ENCODE measurements at regions not wholly inside any gene's neighbourhood (a gene's known extent, or its start where the extent isn't known, plus 50 kb on each side); places are given as distances from the start of the nearest gene placed in this dataset.

DNA sequence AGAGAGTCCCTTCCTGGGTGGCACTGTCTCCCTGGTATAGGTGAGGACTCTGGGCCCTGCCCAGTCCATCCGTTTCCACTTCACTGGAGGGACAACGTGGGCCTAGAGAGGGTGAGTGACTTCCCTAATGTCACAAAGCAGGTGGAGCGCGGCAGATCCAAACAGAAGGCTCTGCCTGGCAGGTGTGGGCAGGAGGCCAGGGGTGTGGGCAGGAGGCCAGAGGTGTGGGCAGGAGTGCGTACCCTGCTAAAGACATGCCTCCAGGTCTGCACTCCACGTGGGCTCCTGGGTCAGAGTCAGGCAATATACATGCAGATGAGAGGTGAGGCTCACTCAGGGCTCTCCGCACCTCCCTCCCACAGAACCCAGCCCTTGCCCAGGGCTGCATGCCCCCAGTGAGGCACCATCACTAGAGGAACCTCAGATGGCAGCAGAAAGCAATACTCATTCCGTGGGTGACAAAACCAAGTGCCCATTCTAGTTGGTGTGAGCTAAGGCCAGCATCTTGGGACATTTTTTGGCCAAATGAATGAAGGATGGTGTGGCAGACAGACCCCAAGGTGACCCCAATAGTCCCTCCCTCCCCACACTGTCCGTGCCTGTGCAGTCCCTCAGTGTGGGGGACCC, 271.6 kb upstream of the RTL1 start:
- H3K9me3 ChIP-seq (ENCODE audit: control insufficient read depth in 4 of 4, insufficient read depth in 3 of 4, low read length in 3 of 4) = peaks cover 0 to 8% (median 5%) of the 10 kb centered on the region in 4 donors
- no peak overlapping the region for H3K9ac ChIP-seq (ENCODE audit: insufficient read depth in 1 of 2, low read length in 2 of 2)
- 70 to 78% methylated on average over 9 of the region's 9 CpGs for WGBS, 2 donors
- TF ChIP-seq CTCF (IDR thresholded peaks at IDR 0.05; ENCODE audit: control extremely low read depth, extremely low read depth) = no peak
- H3K27ac ChIP-seq (ENCODE audit: low read depth in 1 of 2, low read length in 1 of 2) = no peak overlapping the region
- no peak overlapping the region for H3K4me3 ChIP-seq
- no peaks in the 10 kb centered on the region for H3K4me1 ChIP-seq (ENCODE audit: control insufficient read depth in 5 of 5, insufficient read depth in 5 of 5, low read length in 5 of 5)
- no peaks in the 10 kb centered on the region for H3K27me3 ChIP-seq (ENCODE audit: control insufficient read depth in 3 of 3, insufficient read depth in 3 of 3, low read length in 2 of 3)
- no peak for DNase-seq
- no peak for ATAC-seq (ENCODE audit: insufficient read depth, low FRiP score)
- no peaks in the 10 kb centered on the region for H3K36me3 ChIP-seq (ENCODE audit: control insufficient read depth in 4 of 4, insufficient read depth in 4 of 4, low read length in 4 of 4)

DNA sequence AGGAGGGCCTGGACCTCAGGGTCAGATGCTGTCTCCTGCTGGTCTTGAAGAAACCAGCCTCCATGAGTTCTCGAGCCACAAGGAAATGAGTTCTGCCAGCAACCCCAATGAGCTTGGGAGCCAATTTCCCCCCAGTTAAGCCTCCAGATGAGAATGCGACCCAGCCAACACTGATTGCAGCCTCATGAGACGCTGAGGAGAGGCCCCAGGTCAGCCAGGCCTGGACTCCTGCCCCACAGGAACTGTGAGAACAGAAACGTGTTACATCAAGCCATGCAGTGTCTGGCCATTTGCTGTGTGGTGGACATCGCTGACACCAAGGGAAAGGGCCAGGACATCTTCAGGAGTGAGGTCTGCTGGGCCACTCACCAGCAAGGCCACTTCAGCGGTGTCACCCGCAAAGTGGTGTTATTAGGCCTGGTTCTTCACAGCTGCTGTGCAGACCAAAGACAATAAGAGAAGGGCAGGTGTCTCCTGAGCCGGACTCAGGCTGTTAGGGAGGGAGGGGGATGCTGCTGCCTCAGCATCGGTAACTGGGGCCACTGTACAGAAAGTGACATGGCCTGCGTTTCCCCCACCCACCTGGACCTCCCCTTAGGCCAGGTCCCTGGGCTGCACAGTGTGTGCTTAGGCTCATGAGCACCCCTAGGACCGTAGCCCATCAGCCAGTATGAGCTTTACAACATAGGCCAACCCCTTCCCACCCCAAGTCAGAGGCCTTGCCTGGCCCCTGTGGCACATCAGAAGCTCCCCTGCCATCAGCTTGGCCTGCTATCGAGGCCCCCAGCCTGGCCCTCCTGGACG, 272.4 kb upstream of the RTL1 start:
- no peaks in the 10 kb centered on the region for H3K36me3 ChIP-seq (ENCODE audit: control insufficient read depth in 4 of 4, insufficient read depth in 4 of 4, low read length in 4 of 4)
- no peak for TF ChIP-seq CTCF (IDR thresholded peaks at IDR 0.05; ENCODE audit: control extremely low read depth, extremely low read depth)
- H3K27me3 ChIP-seq (ENCODE audit: control insufficient read depth in 3 of 3, insufficient read depth in 3 of 3, low read length in 2 of 3) = no peaks in the 10 kb centered on the region
- 92% methylated on average over 13 of the region's 13 CpGs for WGBS, 2 donors
- no peak overlapping the region for H3K4me3 ChIP-seq
- no peak for ATAC-seq (ENCODE audit: insufficient read depth, low FRiP score)
- DNase-seq = no peak
- H3K4me1 ChIP-seq (ENCODE audit: control insufficient read depth in 5 of 5, insufficient read depth in 5 of 5, low read length in 5 of 5) = no peaks in the 10 kb centered on the region
- H3K27ac ChIP-seq (ENCODE audit: low read depth in 1 of 2, low read length in 1 of 2) = no peak overlapping the region
- H3K9ac ChIP-seq (ENCODE audit: insufficient read depth in 1 of 2, low read length in 2 of 2) = no peak overlapping the region
- H3K9me3 ChIP-seq (ENCODE audit: control insufficient read depth in 4 of 4, insufficient read depth in 3 of 4, low read length in 3 of 4) = peaks cover 0 to 13% (median 7%) of the 10 kb centered on the region in 4 donors

- H3K36me3 ChIP-seq (ENCODE audit: control insufficient read depth in 4 of 4, insufficient read depth in 4 of 4, low read length in 4 of 4) = no peaks in the 10 kb centered on the region
- H3K9ac ChIP-seq (ENCODE audit: insufficient read depth in 1 of 2, low read length in 2 of 2) = no peak overlapping the region
- DNase-seq = no peak
- H3K9me3 ChIP-seq (ENCODE audit: control insufficient read depth in 4 of 4, insufficient read depth in 3 of 4, low read length in 3 of 4) = peaks cover 0 to 13% (median 7%) of the 10 kb centered on the region in 4 donors
- TF ChIP-seq CTCF (IDR thresholded peaks at IDR 0.05; ENCODE audit: control extremely low read depth, extremely low read depth) = no peak
- no peak for ATAC-seq (ENCODE audit: insufficient read depth, low FRiP score)
- H3K4me1 ChIP-seq (ENCODE audit: control insufficient read depth in 5 of 5, insufficient read depth in 5 of 5, low read length in 5 of 5) = no peaks in the 10 kb centered on the region
- no peak overlapping the region for H3K4me3 ChIP-seq
- no peak overlapping the region for H3K27ac ChIP-seq (ENCODE audit: low read depth in 1 of 2, low read length in 1 of 2)
- H3K27me3 ChIP-seq (ENCODE audit: control insufficient read depth in 3 of 3, insufficient read depth in 3 of 3, low read length in 2 of 3) = no peaks in the 10 kb centered on the region
- 88 to 91% methylated on average over 16 of the region's 16 CpGs for WGBS, 2 donors
Measured at GRCh38 chr14:101176535-101177205, 273.1 kb upstream of the RTL1 start.
